GM18858 (cell line): ENCODE measurements at regions not wholly inside any gene's neighbourhood (a gene's known extent, or its start where the extent isn't known, plus 50 kb on each side); places are given as distances from the start of the nearest gene placed in this dataset.
"Not testable (repeated sequence)": the region's sequence is repeated elsewhere in the genome, so short reads cannot be mapped to it uniquely, and the experiment has no call there.

Source experiments
- ATAC-seq: cut with Tn5 transposase; IDR thresholded peaks from one replicate; pipeline ENCODE4 v1.9.1; 2021; ENCODE audit not compliant: unreplicated experiment

DNA sequence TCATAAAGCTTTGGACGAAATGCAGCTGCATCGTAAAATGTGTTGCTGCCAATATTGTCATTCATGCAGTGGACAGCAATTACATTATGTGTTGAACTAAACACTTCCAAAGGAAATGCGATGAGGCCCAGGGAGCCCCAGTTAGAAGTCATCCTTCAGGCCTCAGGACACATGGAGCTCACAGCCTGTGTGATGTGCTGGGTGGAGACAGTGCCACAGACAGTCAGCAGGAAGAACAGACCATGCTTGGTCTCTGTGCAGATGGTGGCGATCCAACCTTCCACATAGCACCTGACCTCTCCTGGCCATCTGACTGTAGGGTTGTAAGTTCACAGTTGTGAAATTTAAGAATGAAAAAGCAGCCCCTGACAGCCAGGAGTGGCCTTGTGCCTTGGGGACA is 118.3 kb upstream of the ALKAL2 start:
- ATAC-seq: no peak

DNA sequence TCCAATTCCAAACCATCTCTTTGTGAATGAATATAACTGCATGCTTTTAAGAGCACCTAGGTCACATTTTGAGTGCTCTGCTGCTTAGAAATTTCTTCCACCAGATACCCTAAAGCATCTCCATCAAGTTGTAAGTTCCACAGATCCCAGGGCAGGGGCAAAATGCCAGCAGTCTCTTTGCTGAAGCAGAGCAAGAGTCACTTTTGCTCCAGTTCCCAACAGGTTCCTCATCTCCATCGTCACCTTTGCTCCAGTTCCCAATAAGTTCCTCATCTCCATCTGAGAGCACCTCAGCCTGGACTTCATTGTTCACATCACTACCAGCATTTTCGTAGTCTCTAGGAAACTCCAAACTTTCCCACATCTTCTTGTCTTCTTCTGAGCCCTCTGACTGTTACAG is 116.7 kb upstream of the ALKAL2 start:
- no peak for ATAC-seq

DNA sequence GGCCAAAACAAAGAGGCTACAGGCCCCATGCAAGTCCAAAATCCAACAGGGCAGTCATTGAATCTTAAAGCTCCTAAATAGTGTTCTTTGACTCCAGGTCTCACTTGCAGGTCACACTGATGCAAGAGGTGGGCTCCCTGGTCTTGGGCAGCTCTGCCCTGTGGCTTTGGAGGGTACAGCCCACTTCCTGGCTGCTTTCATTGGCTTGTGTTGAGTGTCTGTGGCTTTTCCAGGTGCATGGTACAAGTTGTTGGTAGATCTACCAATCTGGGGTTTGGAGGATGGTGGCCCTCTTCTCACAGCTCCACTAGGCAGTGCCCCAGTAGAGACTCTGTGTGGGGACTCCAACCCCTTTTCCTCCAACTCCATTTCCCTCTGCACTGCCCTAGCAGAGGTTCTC is 115.8 kb upstream of the ALKAL2 start:
- no peak for ATAC-seq

DNA sequence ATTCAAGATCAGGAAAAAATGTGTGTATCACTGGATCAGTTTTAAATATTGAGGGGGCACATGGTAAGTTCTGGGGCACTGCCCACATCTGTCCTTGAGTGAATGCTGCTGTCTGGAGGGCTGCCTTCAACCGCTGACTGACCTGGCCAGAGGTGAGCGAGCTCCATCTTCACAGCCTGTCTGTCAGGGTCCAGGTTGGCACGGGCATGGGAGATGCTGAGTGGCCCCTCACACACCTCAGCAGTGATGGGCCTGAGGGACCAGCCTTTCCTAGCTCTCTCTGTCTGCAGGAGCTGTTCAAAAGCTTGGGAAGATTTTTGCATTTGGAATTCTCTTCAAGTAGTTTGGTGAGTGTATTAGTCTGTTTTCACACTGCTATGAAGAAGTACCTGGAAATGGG is 114.8 kb upstream of the ALKAL2 start:
- no peak for ATAC-seq

DNA sequence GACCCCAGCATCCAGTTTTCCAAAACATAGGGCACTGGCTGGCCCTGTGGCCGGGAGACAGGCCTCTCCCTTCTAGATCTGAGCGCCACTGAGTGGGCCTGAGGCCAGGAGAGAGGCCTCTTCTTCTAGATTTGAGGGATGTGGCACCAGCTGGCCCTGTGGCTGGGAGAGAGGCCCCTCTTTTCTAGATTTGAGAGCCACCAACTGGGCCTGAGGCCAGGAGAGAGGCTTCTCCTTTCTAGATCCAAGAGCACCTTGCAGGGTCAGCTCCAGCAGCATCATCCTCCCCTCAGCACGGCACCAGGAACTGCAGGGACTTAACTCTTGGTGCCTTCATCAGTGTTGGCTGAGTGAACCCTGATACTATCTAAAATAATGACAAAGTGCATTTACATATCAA is 114.3 kb upstream of the ALKAL2 start:
- no peak for ATAC-seq

DNA sequence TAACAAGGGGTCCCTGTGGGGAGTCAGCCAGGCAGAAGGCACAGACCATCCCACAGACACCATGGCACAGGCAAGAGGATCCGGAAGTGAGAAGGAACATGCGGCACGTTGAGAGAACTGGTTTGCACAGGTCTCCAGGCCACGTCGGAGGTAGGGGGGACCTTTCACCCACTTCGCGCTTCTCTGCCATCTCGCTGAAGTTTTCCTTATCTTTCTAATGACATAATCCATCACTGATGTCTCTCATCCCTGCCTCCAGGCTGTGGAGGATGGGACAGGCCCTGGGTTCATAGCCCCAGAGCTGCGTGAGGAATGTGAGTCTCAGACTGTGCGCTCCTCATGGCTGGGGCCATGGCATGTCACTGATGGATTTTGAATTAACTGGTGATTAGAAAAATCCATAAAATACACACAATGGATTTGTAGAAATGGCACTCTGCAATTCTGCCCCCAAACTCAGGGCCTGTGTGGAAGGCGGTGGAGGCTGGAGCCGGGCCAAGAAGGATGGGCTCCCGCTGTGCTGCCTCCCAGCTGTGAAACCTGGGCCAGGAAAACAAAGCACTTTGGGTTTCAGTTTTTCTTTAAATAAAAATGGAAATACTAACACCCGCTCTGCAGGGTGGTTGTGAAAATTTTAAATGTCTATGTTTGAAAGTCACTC is 113.3 kb upstream of the ALKAL2 start:
- no peak for ATAC-seq

DNA sequence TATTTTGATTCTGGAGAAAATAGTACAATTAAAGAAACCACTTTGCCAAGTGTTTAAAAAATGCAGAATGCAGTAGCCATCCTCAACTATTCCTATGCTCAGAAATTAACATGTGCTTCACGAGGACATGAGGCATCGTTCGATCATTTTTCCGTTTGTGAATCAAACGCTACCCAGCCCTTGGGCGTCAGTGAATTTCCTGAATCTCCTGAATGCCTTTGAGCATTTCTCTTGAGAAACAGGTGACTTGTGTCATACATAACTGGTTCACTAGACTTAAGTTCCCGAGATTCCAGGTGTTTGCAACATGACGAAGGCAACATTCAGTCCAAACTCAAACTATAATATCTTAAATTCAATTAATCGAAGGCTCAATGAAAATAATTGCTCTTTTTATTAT is 110.0 kb upstream of the ALKAL2 start:
- ATAC-seq: no peak

DNA sequence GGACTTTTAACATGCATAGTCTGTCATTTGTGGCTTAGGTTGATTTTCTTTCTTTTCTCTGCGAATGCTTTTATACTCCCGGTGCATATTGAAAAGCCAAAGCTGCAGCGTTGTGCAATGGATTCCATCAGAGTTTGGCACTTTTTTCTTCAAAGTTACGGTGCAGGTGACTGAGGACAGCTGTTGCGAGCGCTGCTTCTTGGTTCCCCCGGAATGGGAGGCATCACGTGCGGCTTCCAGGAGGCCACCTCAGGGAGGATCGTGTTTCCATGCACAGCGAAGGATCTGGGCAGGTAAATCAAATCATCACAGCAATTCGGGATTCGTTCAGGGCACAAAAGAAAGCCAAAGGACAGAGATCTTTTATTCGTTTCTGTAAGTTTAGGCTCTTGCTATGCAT is 109.6 kb upstream of the ALKAL2 start:
- no peak for ATAC-seq

DNA sequence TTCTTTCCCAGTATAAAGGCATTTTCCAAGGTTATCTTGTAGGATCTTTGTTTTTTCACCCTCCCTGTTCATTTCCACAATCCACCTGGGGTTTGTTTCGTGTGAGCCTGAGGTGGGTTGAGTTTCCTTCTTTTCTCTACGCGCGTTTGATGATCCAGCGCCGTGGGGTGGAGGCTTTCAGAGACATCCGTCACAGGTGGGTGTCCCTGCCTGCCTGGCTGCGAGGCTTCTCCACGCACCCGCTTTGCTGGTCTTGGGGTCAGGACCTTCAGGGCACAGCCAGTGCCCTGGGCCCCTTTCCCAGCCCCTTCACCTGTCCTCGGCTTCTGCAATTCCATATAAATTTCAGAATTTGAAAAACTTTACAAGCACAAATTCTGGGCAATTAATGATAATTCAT is 109.0 kb upstream of the ALKAL2 start:
- ATAC-seq: no peak

DNA sequence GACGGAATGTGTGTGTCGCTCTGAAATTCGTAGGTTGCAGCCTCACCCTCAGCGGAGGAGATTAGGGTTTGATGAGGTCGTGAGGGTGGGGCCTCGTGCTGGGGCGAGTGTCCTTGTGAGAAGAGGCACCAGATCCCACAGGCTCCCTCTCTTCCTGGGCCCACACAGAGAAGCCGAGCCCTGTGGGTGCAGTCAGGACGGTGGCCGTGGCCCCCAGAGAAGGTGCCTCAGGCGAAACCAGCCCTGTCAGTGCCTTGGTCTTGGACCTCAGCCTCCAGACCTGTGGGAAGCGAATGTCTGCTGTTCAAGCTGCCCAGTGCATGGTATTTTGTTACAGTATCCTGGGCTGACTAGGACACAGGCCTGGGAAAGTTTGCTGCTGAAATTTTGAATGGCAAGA is 108.0 kb upstream of the ALKAL2 start:
- ATAC-seq: no peak

DNA sequence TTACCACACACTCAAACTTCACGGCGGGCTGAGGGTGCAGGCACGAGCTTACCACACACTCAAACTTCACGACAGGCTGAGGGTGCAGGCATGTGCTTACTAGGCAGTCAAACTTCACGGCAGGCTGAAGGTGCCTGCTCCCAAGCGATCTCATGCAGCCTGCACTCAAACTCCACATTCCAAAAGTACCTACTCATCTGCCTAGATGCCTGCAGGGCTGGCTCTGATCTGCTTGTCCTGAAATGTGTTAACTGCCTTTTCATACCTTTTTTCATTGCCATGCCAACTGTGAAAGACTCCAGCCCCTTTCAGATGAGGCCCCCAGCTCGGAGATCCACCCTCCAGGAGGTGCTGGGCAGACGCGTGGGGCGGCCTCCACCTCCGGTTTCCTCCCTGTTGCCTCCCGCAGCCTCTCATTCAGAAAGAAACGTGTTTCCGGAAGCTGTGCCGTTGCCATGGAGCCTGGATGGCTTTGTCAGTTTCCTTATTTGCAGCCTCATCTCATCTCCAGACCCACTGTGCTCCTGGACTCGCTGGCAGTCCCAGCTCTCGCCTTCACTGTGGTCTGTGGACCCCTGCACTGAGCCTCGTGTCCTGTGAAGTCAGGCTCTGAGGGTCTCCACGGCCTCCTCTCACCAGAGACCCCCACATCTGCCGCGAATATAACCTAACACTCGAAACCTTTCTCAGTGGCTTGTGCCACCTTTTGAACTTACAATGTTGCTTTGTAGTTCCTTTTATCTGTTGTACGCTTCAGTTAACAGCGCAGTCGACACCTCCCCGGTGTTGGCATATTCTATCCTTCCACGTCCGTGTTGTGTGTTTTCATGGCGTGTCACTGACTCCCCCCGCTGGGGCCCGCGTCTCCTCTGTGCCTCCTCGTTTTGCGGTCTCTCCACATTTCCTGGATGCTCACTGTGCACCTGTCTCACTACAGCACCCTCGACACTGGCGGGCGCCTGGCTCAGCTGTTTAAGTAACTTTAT is 106.1 kb upstream of the ALKAL2 start:
- ATAC-seq: peak; percentile 60

DNA sequence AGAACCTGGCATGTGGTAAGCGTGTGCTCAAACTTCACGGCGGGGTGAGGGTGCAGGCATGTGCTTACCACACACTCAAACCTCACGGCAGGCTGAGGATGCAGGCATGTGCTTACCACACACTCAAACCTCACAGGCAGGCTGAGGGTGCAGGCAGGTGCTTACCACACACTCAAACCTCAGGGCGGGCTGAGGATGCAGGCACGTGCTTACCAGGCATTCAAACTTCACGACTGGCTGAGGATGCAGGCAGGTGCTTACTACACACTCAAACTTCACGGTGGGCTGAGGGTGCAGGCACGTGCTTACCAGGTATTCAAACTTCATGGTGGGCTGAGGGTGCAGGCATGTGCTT is 105.0 kb upstream of the ALKAL2 start:
- ATAC-seq: no peak

DNA sequence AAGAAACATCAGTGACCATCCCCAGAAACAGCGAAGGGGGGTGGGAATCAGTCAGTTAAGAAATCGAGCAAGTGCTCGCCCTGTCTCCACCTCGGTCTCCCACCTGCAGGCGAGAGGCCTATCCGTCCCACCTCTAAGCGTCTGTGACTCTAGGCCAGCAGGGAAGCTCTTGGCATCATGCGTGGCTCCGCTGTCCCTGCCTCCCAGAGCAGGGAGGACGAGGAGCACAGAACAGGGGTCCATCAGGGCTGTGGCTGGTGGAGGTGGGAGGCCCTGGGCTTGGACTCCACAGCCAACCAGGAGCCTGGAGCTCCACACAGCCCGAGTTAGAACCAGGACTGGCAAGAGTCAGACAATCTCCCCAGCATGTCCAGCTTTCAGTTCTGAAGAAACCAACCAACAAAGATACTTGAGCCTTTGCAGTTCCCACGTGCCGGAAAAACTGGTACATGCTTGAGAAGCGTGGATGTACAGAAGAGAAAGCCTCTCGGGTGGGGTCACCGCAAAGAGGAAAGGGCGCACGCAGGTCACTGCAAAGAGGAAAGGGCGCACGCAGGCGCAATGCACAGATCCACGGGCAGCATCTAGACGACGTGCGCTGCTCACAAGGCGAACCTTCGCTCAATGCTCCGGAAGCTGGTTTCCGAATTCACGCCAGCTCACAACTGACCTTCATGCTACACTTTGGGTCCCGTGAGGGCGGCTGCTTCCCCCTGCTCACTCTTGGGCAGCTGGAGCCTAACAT is 104.5 kb upstream of the ALKAL2 start:
- ATAC-seq: no peak

DNA sequence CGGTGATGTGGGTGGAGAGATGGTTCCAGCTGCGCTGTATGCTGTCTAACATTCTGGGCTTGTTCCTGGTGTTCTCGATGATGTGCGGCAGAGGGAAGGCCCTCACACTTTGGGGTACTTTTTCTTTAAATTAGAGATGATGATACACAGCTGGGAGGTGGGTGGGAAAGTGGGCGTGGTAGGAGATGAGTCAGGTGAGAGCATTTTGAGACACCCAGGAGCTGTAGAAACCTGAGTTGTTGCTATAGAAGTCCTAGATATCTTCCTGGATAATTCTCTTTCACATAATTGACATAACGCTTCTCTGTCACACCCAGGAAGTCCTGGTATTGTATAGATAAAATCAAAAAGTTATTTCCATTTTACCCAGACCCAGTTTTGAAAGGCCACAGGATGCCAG is 103.8 kb upstream of the ALKAL2 start:
- ATAC-seq: no peak

DNA sequence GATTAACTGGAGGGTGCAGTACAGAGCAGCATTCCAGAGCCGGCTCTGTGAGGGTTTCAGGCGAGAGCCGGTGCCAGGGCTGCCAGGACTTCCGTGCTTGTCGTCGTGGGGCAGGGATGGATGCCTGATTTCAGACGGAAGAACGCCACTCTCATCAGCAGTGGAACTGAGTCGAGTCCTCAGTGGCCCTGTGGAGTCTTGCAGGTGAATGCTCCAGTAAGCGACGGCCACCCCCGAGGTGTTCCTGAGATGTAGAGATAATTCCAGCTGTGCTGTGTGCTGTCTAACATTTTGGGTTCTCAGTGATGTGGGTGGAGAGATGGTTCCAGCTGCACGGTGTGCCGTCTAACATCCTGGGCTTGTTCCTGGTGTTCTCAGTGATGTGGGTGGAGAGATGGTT is 103.1 kb upstream of the ALKAL2 start:
- no peak for ATAC-seq

DNA sequence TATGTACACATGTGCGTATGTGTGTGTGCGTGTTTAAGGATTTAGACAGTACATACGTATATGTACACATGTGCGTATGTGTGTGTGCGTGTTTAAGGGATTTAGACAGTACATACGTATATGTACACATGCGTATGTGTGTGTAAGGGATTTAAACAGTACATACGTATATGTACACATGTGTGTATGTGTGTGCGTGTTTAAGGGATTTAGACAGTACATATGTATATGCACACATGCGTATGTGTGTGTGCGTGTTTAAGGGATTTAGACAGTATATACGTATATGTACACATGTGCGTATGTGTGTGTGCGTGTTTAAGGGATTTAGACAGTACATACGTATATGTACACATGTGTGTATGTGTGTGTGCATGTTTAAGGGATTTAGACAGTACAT is 102.1 kb upstream of the ALKAL2 start:
- ATAC-seq: not testable (repeated sequence)

DNA sequence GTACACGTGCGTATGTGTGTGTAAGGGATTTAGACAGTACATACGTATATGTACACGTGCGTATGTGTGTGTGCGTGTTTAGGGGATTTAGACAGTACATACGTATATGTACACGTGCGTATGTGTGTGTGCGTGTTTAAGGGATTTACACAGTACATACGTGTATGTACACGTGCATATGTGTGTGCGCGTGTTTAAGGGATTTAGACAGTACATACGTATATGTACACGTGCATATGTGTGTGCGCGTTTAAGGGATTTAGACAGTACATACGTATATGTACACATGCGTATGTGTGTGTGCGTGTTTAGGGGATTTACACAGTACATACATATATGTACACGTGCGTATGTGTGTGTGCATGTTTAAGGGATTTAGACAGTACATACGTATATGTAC is 100.9 kb upstream of the ALKAL2 start:
- not testable (repeated sequence) for ATAC-seq

DNA sequence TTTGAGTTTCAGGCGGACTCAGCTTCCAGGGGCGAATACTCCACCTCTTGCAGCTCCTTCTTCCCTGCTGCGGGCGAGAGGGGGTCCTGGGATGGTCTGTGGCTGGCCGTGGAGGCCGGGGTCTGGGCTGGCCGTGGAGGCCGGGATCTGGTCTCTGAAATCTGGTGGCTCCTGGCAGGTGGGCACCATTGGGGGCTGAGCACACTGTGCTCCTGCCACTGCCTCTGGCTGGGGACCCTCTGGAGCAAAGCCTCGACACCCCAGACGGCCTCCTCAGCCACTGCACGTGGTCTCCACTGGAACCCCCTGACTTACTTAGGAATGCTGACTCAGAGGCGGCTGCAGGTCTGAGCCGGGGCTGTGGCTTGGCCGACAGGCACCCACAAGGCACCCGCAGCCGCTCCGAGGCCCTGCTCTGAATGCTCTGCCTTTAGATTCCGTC is 100.1 kb upstream of the ALKAL2 start:
- ATAC-seq: no peak

DNA sequence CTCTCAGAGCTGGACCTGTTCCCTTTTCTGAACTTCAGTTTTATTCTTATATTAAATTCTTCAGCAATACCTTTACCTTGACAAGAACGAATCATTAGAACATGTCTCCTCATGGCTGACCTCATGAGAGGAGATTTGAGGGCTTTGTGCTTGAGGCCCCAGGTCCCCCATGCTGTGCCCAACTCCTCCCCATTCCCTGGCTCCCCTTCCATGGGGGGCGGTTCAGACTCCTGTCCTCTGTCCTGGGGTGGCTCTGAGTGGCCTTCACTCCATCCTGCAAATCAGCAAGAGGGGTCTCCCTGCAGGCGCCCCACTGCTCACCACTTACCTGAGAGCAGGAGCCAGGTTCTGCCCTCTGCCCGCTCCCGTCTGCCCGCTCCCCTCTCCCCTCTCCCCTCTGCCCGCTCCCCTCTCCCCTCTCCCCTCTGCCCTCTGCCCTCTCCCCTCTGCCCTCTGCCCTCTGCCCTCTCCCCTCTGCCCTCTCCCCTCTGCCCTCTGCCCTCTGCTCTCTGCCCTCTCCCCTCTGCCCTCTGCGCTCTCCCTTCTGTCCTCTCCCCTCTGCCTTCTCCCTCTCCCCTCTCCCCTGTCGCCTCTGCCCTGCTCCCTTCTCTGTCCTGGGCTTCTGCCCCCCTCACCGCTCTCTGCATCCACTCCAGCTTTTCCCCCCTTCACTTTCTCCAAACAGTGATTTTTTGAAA is 98.7 kb upstream of the ALKAL2 start:
- ATAC-seq: no peak

DNA sequence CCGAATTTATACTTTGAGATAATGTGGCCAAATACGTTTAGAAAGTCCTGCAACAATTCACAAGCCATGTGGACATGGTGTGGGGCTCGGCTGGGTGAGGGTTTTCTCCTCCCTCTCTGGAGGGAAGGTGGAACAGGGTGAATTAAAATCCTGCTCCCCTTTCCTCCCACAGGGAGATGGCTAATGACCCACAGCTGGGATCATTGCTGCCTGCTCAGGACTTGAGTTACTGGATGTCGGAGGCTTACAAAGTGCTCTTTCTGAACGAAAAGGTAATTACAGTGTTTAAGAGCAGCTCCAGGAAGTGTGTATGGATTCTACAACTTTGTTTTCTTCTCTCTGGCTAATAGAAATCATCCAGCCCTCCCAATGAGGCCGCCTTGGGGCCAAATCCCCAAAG is 97.9 kb upstream of the ALKAL2 start:
- ATAC-seq: no peak

DNA sequence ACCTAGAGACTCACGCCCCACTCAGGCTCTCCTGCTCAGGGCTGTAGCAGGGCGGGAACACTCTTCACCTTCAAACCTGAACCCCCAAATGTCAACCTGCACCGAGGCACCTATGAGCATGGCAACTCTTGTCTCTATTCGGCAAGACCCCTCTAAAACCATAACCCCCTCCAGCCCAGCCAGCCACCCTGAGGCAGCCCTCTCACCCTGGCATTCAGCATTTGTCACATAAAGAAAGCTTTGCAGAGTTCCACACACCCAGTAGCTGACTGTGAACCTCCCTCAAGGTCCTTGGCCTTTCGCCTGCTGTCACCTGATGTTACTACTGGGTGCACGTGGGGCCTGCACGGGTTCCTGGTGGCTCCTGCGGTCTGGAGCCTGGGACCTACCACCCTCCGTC is 97.2 kb upstream of the ALKAL2 start:
- ATAC-seq: no peak
